IPS DF 19.7 (cell line): ENCODE measurements at regions not wholly inside any gene's neighbourhood (a gene's known extent, or its start where the extent isn't known, plus 50 kb on each side); places are given as distances from the start of the nearest gene placed in this dataset.

Experiments
- DNase-seq: peaks from one replicate; pipeline ENCODE4 v3.0.0-alpha.2; 2013; ENCODE audit warnings: low read depth, low spot score

DNA sequence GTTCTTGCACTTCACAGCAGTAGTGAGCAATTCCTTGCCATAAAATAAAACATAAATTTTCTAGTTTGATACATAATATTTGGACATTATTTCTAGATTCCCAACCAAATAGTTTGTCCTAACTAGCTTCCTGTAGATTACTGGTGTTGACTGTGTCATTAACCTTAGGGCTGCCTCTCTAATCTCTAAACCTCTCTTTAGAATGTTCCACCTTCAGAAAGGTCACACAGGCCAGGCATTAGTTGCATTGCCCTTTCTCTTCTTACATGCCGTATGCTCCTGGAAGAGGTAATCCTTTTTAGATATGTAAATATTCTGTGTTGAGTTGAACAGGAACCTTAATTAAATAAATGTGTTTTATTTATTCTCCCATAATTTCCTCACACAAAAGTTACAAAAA, 904.9 kb upstream of the CNTN5 start:
- DNase-seq = no peak

DNA sequence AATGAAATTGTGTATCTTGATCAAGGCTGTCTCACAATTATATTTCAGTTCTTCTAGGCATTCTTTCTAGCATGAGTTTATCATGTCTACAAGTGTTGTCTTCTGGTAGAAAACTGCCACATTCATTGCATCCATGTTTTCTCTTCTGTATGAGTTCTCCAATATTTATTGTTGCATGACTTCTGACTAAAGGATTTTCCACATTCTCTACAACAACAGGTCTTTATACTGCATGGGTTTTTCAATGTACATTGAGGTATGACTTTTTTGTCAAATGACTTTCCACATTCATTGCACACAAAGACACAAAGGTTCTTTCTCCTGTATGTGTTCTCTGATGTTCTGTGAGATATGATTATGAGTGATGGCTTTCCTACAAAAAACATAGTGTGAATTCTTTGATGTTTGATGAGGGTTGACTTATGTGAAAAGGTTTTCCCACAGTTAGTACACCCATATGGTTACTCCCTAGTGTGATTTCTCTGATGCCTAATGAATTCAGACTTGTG, 890.6 kb upstream of the CNTN5 start:
- DNase-seq = no peak

DNA sequence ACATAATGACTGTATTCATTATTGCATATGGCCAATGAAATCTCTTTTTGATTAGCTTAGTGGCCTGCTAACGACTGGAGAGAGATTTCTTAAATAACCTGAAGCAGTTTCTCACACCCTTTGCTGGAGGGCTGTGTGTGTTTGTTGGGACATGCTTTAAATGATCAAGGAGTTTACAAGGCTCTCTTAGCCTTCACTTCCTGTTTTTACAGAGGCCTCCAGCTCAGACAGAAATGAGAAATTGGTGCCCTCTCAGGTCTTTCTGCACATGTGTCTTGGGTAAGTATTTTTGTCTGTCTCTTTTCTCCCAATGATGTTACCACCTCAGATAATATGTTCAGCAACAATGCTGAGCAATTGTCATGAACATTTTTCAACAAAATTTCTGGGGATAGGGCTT, 884.4 kb upstream of the CNTN5 start:
- DNase-seq = no peak

DNA sequence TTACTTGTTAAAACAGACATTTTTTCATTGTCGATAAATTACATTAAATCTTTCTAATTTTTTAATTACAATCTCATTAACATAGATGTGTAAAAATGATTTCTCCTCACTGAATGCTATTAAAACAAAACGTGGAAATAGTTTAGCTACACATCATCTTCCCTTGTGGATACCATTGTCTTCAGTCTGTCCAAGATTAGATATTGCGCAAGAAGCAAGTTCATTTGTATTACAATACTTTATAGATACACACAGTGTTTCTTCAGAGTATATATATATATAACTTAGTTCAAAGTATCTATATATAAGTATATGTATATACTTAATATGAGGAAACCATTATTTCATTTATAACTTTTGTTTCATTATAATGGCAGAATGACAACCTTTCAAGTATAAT, 883.3 kb upstream of the CNTN5 start:
- no peak for DNase-seq

DNA sequence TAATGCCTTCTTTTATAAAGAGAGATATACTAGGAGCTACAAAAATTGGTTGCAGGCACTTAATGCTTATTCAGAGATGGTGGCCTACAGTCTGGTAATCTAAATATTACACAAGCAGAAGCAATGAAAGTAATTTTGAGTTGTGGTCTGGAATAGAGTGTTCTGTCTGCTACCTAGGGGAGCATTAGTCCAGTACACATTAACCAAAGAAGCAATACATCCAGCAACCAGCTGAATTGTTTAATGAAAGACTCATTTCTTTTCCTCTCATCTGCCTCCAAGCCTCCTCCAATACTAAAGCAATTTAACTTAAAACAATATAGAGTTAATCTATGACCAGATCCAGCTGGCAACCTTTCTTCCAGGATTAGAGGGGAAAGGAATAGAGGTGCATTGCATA, 877.1 kb upstream of the CNTN5 start:
- no peak for DNase-seq

DNA sequence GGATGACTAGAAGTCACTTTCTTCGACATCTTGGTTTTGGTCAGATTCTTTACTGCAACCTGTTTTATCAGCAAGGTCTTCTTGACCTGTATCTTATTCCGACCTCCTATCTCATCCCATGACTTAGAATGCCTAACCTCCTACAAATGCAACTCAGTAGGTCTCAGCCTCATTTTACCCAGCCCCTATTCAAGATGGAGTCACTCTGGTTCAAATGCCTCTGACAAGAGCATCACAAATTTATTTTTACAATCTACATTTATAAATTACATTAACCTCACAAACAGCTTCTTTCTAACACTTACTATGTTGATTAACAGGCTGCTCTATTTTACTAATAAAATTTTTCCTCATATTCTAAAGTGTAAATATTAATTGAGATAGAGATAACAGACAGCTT, 867.0 kb upstream of the CNTN5 start:
- no peak for DNase-seq

DNA sequence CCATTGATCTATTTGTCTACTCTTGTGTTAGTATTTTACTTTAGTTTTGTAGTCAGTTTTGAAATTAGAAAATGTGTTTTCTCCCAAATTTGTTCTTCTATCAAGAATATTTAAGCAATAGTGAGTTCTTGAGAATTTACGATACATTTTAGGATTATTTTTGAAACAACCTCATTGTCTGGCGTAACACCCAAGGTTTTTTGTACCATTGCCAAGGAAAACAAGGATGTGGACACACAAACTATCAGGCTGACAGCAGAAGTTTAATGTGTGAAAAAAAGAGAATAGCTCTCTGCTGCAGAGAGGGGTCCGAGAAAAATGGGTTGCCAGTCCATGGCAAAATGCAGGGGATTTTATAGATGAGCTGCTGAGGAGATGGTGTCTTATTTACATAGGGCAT, 865.1 kb upstream of the CNTN5 start:
- no peak for DNase-seq

DNA sequence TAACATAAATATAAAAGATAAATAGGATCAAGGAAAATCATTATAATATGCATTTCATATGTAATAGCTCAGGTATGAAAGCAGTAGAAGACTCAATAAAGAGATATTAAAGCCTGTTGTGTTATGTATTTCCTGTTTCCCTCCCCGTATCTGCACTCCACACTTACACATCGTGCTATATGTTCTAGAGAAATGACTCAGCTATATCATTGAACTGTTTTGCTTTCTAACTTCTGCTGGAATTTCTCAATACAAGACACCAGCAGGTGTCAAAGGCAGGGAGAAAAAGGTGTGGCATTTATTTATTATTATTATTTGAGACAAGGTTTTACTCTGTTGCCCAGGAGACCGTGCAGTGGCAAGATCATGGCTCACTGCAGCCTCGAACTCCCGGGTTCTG, 842.8 kb upstream of the CNTN5 start:
- no peak for DNase-seq

DNA sequence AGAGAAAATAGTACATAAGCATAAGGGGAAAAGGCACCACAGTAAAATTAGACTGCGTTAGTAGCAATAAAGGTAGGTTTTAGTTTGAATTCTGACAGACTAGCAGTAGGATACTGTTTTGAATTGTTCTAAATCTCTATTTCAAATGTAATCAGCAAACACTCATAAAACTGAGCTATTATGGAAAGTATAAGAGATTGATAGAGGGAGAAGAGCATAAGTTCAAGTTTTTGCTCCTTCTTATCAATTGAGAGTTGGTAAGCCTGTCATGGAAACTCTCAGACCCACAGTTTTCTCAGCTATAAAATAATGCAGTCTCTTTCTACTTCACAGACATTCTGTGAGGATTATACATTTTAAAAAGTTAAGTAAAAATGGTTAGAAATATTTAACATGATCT, 840.2 kb upstream of the CNTN5 start:
- DNase-seq = no peak

DNA sequence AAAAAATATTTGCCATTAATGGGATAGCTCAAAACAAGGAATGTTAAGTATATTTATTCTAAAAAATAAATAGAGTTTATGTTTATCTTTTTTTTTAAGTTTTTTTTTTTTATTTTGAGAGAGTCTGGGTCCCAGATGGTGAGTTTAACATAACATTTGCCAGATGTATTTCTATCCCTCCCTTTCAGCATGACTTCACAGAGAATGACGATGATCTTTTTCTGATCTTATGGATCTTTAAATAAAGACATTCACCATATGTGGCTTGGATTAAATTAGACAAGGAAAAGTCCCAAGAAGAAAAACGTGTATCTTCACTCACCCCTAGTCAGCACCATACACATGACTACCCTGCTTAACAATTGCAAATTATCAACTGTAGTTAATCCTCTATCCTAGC, 839.8 kb upstream of the CNTN5 start:
- DNase-seq = no peak

DNA sequence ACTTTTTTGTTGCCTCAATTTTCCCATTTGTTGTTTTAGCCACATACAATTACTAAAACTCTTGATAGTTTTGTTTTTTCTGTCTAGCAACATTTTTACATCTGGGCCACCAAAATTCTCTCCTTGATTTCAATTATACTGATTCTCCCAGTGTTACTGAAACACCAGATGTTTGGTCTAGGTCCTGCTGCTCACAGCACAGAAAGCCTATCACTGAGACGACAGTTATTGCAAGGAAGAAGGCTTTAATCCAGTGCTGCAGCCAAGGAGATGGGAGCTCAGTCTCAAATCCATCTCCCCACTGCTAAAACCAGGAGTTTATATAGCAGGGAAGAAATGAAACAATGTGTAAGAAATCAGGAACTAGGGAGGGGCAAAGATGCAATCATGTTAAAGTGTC, 837.7 kb upstream of the CNTN5 start:
- no peak for DNase-seq

DNA sequence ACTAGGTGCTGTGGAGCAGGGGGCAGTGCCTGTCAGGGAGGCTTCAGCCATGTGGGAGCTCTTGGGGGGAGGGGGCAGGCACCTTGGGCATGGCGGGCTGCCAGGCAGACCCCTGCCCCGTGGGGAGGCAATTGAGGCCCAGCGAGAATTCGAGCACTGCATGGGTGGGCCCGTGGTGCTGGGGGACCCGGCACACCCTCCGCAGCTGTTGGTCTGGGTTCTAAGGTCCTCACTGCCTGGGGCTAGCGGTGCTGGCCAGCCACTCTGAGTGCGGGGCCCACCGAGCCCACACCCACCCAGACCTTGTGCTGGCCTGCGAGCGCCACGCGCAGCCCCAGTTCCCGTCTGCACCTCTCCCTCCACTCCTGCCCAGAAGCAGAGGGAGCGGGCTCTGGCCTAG, 835.5 kb upstream of the CNTN5 start:
- no peak for DNase-seq

DNA sequence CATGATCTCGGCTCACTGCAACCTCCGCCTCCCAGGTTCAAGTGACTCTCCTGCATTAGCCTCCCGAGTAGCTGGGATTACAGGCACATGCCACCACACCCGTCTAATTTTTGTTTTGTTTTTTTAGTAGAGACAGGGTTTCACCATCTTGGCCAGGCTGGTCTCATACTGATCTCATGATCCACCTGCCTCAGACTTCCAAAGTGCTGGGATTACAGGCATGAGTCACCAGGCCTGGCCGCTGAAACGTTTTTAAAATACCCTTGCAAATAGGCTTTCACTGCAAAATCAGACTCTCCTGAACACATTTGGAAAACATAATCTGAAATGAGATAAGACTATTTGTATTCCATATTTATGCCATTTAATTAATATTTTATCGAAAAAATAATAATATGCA, 826.1 kb upstream of the CNTN5 start:
- DNase-seq = no peak

DNA sequence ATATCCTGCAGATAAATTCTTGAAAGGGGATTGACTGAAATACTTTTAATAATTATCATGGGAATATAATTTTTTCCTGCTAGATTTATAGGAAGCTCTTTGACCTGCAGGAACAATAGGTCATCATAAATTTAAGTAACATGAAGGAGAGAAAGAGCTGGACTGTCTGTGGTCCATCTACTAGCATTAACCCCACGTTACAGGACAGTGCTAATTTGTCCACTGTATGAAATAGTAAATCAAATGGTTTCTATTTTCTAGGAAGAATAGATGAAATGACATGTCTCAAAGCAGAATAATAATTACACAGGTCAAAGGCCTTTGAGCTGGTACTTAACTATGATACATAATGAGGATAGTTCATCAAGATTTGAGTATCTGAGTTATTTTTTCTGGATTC, 825.4 kb upstream of the CNTN5 start:
- DNase-seq = no peak

DNA sequence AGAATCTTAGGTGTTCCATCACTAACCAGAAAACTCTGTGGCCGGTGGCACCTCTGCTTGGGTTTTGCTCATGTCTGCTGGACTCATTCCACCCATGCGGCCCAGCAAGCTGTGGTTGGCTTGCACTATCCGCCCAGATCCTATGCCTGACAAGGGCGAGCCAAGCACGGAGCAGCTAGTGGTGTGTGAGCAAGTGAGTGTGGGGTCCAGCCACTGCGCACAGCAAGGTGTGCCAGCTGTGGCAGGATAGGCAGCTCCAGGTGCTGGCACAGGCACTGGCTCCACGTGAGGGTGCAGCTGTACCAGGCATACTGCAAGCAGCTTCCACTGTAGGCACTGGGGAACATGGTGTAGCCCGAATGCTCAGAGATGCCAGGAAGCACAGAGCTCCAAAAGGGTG, 813.7 kb upstream of the CNTN5 start:
- no peak for DNase-seq

DNA sequence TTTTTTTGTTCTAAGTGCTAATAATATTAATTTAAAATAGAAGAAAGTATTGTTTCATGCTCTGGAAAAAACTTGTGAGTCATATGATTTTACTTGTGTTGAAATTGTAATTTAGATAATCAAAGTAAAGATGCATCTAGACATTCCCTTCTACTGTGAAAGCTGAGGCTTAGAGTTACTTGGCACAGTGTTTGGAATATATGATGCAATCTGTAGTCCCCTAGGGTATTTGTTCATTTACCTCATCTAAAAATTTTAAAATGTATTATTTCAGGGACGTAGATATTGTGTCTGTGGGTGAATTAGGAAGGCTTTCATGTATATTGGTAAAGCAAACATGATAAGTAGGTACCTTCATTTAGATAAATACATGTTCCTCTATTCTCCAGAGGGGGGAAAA, 793.5 kb upstream of the CNTN5 start:
- no peak for DNase-seq

DNA sequence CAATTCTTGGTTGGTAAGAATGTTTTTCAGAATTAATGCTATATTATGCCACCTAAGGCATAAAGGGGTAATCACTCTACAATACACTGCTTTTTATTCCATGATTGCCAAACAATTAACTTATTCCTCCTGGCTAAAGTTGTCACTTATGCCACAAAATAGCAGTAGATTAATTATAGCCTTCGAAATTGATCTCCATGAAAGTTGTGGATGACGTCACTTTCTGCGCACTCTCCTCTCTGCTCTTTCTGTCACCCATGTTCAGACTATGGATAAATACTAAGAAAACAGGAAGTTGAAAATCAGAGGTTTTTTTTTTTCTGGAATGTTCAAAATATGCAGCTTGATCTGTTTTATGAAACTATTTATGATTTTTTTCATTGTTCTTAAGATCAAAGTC, 790.1 kb upstream of the CNTN5 start:
- DNase-seq = no peak

DNA sequence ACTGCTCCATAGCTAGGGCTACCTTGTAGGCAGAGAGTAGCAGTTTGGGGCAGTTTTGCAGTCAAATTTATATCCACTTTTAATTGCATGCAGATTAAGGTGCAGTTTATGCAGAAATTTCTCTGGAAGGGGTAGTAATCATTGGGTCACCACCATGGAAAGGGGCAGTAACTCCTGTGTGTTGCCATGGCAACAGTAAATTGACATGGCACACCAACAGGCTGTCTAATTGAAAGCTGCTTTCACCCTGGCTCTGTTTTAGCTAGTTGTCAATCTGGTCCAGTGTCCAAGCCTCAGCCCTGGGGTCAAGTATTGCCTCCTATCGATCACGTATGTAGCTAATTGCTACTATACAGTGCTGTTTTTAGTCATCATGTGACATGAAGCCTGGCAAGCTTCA, 786.1 kb upstream of the CNTN5 start:
- DNase-seq = no peak

DNA sequence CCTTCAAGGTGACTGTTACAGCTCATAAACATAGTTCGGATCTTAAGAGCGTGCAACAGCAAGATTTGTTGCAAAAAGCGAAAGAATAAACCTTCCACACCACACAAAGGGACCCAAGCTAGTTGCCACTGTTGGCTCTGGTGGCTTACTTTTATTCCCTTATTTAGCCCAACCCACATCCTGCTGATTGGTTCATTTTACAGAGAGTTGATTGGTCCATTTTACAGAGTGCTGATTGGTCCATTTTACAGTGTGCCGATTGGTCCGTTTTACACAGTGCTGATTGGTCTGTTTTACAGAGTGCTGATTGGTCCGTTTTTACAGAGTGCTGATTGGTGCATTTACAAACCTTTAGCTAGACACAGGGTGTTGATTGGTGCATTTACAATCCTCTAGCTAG, 776.9 kb upstream of the CNTN5 start:
- no peak for DNase-seq

DNA sequence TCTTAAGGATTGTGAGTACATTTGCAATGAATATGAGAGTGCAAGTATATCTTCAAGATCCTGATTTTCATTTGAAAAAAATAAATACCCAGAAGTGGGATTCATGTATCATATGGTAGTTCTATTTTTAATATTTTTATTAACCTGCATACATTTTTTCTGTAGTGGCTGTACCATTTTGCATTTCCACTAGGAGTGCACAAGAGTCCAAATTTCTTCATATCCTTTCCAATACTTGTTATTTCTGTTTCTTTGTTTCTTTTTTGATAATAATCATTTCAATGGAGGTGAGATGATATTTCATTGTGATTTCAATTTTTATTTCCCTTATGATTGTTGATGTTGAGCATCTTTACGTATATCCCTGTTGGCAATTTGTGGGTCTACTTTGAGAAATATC, 759.8 kb upstream of the CNTN5 start:
- DNase-seq = no peak

DNA sequence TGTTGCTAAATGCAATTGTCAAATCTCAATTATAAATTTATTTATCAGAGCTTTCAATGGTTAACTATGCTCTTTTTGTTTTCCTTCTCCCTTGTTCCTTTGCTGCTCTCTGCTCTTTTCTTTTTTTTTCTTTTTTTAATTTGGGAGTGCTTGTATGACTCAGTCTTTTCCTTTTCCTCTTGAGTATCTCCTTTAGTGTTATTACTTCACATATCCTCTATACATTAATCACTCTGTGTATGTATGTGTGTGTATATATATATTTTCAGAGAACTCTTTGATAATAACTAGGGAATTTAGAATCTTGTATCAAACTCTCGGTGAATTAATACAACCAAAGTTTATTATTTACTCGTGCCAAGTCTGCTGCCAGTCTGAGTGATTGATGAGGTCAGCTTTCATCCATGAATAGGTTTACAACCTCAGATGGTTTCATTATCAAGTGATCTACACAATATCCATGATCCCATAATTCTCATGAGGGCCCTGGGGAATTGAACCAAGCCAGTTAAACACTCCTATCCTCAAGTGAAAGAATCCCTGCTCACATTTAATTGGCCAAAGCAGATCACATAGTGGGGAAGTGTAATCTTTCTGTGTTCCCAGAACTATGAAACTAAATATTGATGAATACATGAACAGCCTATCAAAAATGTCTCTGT, 743.4 kb upstream of the CNTN5 start:
- DNase-seq = no peak

DNA sequence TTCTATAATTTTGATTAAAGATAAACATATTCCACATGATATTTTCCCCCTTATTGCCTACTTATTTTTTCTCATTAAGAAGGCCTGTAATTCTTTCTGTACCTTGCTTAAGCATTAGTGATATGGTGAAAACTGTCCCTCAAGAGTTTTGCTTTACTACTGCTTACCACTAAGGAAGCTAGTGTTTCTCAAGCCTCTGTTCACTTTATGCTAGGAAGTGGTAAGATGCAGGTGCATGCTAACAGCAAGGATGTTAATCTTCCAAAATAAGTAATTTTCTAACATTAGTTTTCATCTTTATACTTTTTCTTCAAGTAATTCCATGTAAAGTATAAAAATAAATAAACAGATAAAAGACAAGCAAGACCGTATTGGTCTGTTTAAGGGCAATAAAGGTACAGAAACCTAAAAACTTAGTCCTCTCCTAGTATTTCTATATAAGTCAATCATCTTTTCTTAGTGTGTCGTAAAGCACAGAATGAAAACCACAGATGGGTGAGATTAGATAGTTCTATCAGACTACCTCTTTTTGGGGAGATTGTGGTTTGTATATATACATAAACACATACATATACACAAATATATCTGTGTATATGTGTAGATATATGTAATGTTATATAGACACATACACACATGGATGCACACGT, 731.0 kb upstream of the CNTN5 start:
- no peak for DNase-seq

DNA sequence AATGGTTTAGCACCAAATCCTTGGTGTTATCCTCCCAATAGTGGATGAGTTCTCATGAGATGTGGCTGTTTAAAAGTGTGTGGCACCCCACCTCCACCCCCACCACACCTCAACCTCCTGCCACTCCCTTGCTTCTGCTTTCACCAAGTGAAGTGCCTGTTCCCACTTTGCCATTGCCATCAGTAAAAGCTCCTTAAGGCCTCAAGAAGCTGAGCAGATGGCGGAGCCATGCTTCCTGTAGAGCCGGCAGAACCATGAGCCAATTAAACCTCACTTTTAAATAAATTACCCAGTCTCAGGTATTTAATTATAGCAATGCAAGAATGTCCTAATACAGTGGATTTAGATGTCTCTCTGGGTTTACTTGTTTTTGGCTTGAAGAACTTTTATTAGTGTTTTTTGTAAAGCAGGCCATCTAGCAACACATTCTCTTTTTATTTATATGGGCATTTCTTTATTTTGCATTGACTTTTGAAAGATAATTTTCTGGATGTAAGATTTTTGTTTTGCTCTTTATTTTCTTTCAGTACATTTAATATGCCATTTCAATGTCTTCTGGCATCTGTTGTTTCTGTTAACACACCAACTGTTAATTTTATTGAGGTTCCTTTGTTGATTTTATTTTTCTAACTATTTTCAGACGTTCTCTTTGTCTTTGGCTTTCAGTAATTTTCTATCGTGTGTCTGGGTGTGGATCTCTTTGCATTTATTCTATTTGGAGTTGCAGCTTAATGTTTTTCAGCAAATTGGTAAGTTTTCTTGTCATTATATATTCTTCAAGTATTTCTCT, 724.5 kb upstream of the CNTN5 start:
- DNase-seq = no peak
